RPMI8226 (cell line): ENCODE measurements at regions not wholly inside any gene's neighbourhood (a gene's known extent, or its start where the extent isn't known, plus 50 kb on each side); places are given as distances from the start of the nearest gene placed in this dataset.
"Not testable (repeated sequence)": the region's sequence is repeated elsewhere in the genome, so short reads cannot be mapped to it uniquely, and the experiment has no call there.

ENCODE experiments used
- DNase-seq: peaks from one replicate; pipeline ENCODE4 v3.0.0-alpha.2; 2015

GRCh38 chr15:31179693-31180092 is 78.2 kb upstream of the TRPM1 start:
- no peak for DNase-seq

- DNase-seq = no peak
These were observed 91.8 kb upstream of the TRPM1 start for GRCh38 chr15:31193291-31193690.

- no peak for DNase-seq
These were observed 94.3 kb upstream of the TRPM1 start for GRCh38 chr15:31195871-31196270.

GRCh38 chr15:31197497-31198414 is 96.2 kb upstream of the TRPM1 start:
- peak; percentile 23 for DNase-seq

- DNase-seq = peak; percentile 75
These were observed 99.2 kb upstream of the TRPM1 start for GRCh38 chr15:31200735-31201151.

- DNase-seq = no peak
These were observed 101.4 kb upstream of the TRPM1 start for GRCh38 chr15:31202953-31203352.

GRCh38 chr15:31203999-31204398 is 102.5 kb upstream of the TRPM1 start:
- DNase-seq = no peak

- no peak for DNase-seq
These were observed 105.1 kb upstream of the TRPM1 start for GRCh38 chr15:31206386-31207181.

GRCh38 chr15:31207246-31207645 is 105.7 kb upstream of the TRPM1 start:
- DNase-seq = no peak

GRCh38 chr15:31207861-31208260 is 106.3 kb upstream of the TRPM1 start:
- not testable (repeated sequence) for DNase-seq

- DNase-seq = no peak
These were observed 107.3 kb upstream of the TRPM1 start for GRCh38 chr15:31208817-31209216.

- DNase-seq = no peak
These were observed 109.8 kb upstream of the TRPM1 start for GRCh38 chr15:31211353-31211752.

GRCh38 chr15:31212326-31213080 is 111.0 kb upstream of the TRPM1 start:
- DNase-seq = no peak

GRCh38 chr15:31214158-31214863 is 112.3 kb upstream of the KLF13 start:
- no peak for DNase-seq

GRCh38 chr15:31214864-31215489 is 111.7 kb upstream of the KLF13 start:
- DNase-seq = no peak

GRCh38 chr15:31215490-31216214 is 111.0 kb upstream of the KLF13 start:
- DNase-seq = peak; percentile 86

GRCh38 chr15:31216215-31216911 is 110.3 kb upstream of the KLF13 start:
- DNase-seq = peak; percentile 92

- no peak for DNase-seq
These were observed 109.6 kb upstream of the KLF13 start for GRCh38 chr15:31217067-31217466.

GRCh38 chr15:31217566-31218270 is 108.9 kb upstream of the KLF13 start:
- no peak for DNase-seq

- no peak for DNase-seq
These were observed 107.4 kb upstream of the KLF13 start for GRCh38 chr15:31219221-31219620.
